PFSK-1 (cell line): ENCODE measurements at regions not wholly inside any gene's neighbourhood (a gene's known extent, or its start where the extent isn't known, plus 50 kb on each side); places are given as distances from the start of the nearest gene placed in this dataset.

Source experiments
- FOXP2 ChIP-seq: optimal IDR thresholded peaks from 2 replicates; pipeline ENCODE3; 2011; ENCODE audit warnings: borderline replicate concordance, control low read depth, inconsistent platforms; ENCODE audit not compliant: insufficient read depth; ENCODE audit errors: extremely low read length, extremely low read depth
- POLR2AphosphoS5 ChIP-seq: IDR thresholded peaks from 2 replicates; pipeline ENCODE4 v1.6.1; 2012; ENCODE audit warnings: low read depth, mild to moderate bottlenecking, control low read depth, low read length, moderate library complexity
- SIN3A ChIP-seq: IDR thresholded peaks from 2 replicates; pipeline ENCODE4 v1.6.1; 2012; ENCODE audit warnings: mild to moderate bottlenecking, low read length, moderate library complexity, borderline replicate concordance; ENCODE audit not compliant: insufficient read depth
- TAF1 ChIP-seq: IDR thresholded peaks from 2 replicates; pipeline ENCODE4 v1.6.1; 2012; ENCODE audit warnings: low read length, control low read depth, borderline replicate concordance; ENCODE audit not compliant: insufficient read depth
- TF ChIP-seq, protein P1 (sequence below), 2 experiments: IDR thresholded peaks; 2 replicates each; pipeline versions ENCODE4 v1.6.1 to v1.8.0; 2011 to 2012; ENCODE audit warnings: low read depth in 2 of 2, low read length in 2 of 2, control low read depth in 1 of 2, inconsistent platforms in 1 of 2, mild to moderate bottlenecking in 1 of 2, moderate library complexity in 1 of 2; ENCODE audit not compliant: insufficient read depth in 1 of 2

DNA sequence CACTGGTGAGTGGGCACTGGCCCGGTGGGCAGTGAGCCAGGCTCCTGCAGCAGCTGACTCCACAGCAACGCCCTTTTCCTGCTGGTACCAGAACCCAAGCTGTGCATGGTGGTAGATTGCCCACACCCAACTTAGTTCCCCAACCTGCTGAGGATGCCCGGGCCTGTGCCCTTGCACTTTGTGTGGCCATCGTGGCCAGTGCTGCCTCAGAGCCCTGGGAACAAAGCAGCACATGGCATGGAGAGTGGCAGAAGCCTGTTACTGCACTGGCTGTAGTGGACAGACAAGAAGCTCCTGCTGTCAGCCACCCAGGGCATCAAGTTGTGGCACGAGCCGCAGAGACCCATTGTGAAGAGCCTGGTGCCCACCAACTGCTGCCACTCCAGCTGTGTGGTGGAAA lies 612.9 kb downstream of the DNAH5 start:
- no peak for TF ChIP-seq POLR2AphosphoS5
- no peak for TF ChIP-seq SIN3A
- TF ChIP-seq, protein P1, sequence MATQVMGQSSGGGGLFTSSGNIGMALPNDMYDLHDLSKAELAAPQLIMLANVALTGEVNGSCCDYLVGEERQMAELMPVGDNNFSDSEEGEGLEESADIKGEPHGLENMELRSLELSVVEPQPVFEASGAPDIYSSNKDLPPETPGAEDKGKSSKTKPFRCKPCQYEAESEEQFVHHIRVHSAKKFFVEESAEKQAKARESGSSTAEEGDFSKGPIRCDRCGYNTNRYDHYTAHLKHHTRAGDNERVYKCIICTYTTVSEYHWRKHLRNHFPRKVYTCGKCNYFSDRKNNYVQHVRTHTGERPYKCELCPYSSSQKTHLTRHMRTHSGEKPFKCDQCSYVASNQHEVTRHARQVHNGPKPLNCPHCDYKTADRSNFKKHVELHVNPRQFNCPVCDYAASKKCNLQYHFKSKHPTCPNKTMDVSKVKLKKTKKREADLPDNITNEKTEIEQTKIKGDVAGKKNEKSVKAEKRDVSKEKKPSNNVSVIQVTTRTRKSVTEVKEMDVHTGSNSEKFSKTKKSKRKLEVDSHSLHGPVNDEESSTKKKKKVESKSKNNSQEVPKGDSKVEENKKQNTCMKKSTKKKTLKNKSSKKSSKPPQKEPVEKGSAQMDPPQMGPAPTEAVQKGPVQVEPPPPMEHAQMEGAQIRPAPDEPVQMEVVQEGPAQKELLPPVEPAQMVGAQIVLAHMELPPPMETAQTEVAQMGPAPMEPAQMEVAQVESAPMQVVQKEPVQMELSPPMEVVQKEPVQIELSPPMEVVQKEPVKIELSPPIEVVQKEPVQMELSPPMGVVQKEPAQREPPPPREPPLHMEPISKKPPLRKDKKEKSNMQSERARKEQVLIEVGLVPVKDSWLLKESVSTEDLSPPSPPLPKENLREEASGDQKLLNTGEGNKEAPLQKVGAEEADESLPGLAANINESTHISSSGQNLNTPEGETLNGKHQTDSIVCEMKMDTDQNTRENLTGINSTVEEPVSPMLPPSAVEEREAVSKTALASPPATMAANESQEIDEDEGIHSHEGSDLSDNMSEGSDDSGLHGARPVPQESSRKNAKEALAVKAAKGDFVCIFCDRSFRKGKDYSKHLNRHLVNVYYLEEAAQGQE (IDR thresholded peaks at IDR 0.05; ENCODE audit: insufficient read depth in 1 of 2, low read depth in 2 of 2, low read length in 2 of 2), result no peak
- TF ChIP-seq TAF1, result no peak
- no peak for TF ChIP-seq FOXP2
